ENCODE measurements at regions not wholly inside any gene's neighbourhood (a gene's known extent, or its start where the extent isn't known, plus 50 kb on each side); places are given as distances from the start of the nearest gene placed in this dataset.

DNA sequence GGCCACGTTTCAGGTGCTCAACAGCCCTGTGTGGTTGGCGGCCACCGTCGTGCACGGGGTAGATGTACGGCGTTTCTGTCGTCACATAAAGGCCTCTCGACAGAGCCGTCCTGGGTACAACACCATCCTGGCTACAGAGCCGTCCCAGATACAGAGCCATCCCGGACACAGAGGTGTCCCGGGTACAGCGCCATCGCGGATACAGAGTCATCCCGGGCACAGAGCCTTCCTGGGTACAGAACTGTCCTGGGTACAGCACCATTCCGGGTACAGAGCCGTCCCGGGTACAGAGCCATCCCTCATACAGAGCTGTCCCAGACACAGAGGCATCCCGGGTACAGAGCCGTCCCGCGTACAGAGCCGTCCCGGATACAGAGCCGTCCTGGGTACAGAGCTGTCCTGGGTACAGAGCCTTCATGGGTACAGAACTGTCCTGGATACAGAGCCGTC, 222.7 kb upstream of the SOX1 start:
- Histone ChIP-seq H3K9me3 (ENCODE audit: control insufficient read depth, insufficient read depth, low read length) (peaks cover 2% of the 10 kb centered on the region; the same call in 1 of the 2 replicates), H3K9ac (ENCODE audit: low read depth, low read length) (no peak overlapping the region), H3K4me1 (ENCODE audit: insufficient read depth, low read length) (peaks cover 20% of the 10 kb centered on the region), H3K36me3 (ENCODE audit: insufficient read depth, low read length) (no peaks in the 10 kb centered on the region; the same call in 1 of the 2 replicates)

DNA sequence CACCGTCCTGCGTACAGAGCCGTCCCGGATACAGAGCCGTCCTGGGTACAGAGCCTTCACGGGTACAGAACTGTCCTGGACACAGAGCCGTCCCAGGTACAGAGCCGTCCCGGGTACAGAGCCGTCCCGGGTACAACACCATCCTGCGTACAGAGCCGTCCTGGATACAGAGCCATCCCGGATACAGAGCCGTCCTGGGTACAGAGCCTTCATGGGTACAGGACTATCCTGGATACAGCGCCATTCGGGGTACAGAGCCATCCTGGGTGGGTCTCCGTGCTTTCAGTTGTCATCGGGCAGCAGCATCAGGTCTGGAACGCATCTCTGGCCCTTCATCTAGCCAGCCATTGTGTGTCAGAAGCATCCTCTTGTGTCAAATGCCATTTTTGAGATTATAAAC, 222.3 kb upstream of the SOX1 start:
- H3K9me3 ChIP-seq (ENCODE audit: control insufficient read depth, insufficient read depth, low read length), result peaks cover 2% of the 10 kb centered on the region; the same call in 1 of the 2 replicates
- H3K36me3 ChIP-seq (ENCODE audit: insufficient read depth, low read length), result no peaks in the 10 kb centered on the region; the same call in 1 of the 2 replicates
- H3K9ac ChIP-seq (ENCODE audit: low read depth, low read length), result no peak overlapping the region
- peaks cover 20% of the 10 kb centered on the region for H3K4me1 ChIP-seq (ENCODE audit: insufficient read depth, low read length)

DNA sequence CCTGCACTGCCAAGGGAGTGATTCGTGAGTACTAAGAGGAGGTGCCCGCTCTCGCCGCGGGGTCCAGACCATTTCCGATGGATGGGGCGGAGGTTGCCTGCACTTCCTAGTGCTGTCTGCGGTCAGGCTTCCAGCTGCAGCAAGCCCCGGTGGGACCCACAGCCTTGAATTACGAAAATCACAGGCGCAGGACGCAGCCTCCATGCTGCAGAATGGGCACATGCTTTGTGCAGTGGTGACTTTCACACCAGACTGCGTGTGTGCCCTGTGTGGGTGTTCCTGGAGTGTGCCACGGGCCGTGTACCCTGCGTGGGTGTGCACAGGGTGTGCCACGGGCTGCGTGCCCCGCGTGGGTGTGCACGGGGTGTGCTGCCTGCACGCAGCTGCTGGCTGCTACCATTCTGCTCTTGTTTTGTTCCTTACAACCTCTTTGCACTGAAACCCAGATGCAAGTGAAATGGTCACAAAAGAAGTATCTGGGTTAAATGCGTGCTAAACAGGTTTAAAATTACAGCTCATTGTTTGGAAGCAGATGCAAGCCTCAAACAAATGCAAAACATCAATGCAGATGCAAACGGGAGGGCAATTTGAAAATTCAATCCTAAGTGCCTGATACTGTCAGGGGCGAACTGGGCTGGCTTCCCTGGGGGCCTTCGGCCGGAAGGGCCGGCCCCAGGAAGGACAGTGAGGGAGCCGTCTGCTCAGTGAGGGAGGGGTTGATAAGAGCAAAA, 221.2 kb upstream of the SOX1 start:
- Histone ChIP-seq H3K9me3 (ENCODE audit: control insufficient read depth, insufficient read depth, low read length) (peaks cover 2% of the 10 kb centered on the region; the same call in 1 of the 2 replicates), H3K9ac (ENCODE audit: low read depth, low read length) (no peak overlapping the region), H3K4me1 (ENCODE audit: insufficient read depth, low read length) (peaks cover 28% of the 10 kb centered on the region), H3K36me3 (ENCODE audit: insufficient read depth, low read length) (no peaks in the 10 kb centered on the region; the same call in 1 of the 2 replicates)

DNA sequence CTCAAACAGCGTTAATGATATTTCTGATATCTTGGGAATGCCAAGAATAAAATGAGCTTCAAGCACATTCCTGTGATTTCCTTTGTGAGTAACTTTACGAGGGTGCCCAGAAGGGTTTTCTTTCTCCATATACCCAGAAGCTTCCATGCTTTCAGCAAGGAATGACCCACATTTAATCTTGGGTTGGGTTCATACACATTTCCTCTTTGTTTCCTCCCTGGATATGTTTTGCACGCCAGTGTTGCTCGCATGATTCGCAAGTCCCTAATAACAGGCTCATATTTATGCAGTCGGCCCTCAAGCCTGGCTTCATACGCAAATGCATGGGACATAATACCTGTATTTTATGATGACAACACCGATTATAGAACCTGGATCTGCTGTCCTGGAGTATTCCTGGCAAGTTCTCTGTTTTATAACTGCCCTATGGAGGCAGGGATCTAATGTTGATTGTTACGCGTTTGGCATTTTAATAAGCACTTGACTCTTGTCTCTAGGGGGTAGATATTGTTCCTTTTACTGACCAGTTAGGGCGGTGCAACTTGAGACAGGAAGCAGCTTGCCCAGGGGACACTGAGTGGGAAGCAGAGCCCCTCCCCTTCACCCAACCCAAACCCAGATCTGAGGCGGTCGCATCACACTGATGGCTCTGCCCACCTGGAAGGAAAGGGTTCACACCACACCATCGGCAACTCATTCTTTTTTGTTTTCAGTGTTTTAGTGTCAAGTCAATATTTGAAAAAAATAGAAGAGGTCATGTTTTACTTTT, 220.4 kb upstream of the SOX1 start:
- peak overlapping the region; percentile 8; the same call in 1 of the 2 replicates for H3K9ac ChIP-seq (ENCODE audit: low read depth, low read length)
- H3K36me3 ChIP-seq (ENCODE audit: insufficient read depth, low read length), result no peaks in the 10 kb centered on the region; the same call in 1 of the 2 replicates
- peaks cover 2% of the 10 kb centered on the region; the same call in 1 of the 2 replicates for H3K9me3 ChIP-seq (ENCODE audit: control insufficient read depth, insufficient read depth, low read length)
- peaks cover 33% of the 10 kb centered on the region for H3K4me1 ChIP-seq (ENCODE audit: insufficient read depth, low read length)

DNA sequence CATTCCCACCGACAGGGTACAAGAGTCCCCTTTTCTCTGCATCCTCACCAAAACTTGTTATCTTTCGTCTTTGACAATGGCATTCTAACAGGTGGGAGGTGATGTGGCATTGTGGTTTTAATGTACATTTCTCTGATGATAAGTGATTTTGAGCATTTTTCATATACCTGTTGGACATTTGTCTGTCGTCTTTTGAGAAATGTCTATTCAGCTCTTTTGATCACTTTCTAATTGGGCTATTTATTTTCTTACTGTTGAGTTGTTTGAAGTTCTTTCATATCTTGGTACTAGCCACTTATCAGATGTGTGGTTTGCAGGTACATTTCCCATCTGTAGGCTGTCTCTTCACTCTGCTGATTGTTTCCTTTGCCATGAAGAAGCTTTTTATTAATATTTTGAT, 219.0 kb upstream of the SOX1 start:
- H3K36me3 ChIP-seq (ENCODE audit: insufficient read depth, low read length), result no peaks in the 10 kb centered on the region; the same call in 1 of the 2 replicates
- peaks cover 33% of the 10 kb centered on the region for H3K4me1 ChIP-seq (ENCODE audit: insufficient read depth, low read length)
- no peak overlapping the region for H3K9ac ChIP-seq (ENCODE audit: low read depth, low read length)
- H3K9me3 ChIP-seq (ENCODE audit: control insufficient read depth, insufficient read depth, low read length), result peaks cover 2% of the 10 kb centered on the region; the same call in 1 of the 2 replicates

DNA sequence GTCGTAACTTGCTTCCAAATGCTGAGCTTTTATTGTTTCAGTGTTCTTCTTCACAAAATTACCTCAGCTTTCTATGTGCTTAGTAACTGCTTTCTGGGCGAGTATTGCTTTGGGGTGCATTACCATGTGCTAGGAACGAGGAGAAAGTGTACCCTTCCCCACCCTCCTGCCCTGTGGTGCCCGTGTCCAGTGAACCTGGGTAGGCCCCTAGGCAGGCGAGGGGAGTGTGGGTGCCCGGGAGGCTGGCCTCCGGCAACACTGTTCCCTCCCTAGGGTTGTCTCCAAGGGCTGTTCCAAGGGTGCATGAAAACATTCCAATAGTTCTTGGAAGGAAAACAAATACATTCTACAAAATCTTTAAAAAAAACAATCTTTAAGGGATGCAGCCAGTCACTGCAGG, 216.5 kb upstream of the SOX1 start:
- H3K4me1 ChIP-seq (ENCODE audit: insufficient read depth, low read length), result peaks cover 29% of the 10 kb centered on the region
- no peak overlapping the region for H3K9ac ChIP-seq (ENCODE audit: low read depth, low read length)
- H3K36me3 ChIP-seq (ENCODE audit: insufficient read depth, low read length), result no peaks in the 10 kb centered on the region; the same call in 1 of the 2 replicates
- H3K9me3 ChIP-seq (ENCODE audit: control insufficient read depth, insufficient read depth, low read length), result 0 out of 2 replicates have a peak, but pooled peaks cover 2% of the 10 kb centered on the region

DNA sequence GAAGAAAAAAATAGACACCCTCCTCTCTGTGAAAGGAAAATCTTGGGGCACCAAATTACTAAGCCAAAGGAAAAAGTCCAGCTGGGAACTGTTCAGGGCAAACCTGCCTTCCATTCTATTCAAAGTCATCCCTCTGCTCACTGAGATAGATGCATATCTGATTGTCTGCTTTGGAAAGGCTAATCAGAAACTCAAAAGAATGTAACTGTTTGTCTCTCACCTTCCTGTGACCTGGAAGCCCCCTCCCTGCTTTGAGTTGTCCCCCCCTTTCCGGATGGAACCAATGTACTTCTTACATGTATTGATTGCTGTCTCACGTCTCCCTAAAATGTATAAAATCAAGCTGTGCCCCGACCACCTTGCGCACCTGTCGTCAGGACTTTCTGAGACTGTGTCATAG, 216.0 kb upstream of the SOX1 start:
- Histone ChIP-seq H3K4me1 (ENCODE audit: insufficient read depth, low read length) (peaks cover 25% of the 10 kb centered on the region; the same call in 1 of the 2 replicates), H3K36me3 (ENCODE audit: insufficient read depth, low read length) (no peaks in the 10 kb centered on the region; the same call in 1 of the 2 replicates), H3K9ac (ENCODE audit: low read depth, low read length) (no peak overlapping the region), H3K9me3 (ENCODE audit: control insufficient read depth, insufficient read depth, low read length) (0 out of 2 replicates have a peak, but pooled peaks cover 2% of the 10 kb centered on the region)

DNA sequence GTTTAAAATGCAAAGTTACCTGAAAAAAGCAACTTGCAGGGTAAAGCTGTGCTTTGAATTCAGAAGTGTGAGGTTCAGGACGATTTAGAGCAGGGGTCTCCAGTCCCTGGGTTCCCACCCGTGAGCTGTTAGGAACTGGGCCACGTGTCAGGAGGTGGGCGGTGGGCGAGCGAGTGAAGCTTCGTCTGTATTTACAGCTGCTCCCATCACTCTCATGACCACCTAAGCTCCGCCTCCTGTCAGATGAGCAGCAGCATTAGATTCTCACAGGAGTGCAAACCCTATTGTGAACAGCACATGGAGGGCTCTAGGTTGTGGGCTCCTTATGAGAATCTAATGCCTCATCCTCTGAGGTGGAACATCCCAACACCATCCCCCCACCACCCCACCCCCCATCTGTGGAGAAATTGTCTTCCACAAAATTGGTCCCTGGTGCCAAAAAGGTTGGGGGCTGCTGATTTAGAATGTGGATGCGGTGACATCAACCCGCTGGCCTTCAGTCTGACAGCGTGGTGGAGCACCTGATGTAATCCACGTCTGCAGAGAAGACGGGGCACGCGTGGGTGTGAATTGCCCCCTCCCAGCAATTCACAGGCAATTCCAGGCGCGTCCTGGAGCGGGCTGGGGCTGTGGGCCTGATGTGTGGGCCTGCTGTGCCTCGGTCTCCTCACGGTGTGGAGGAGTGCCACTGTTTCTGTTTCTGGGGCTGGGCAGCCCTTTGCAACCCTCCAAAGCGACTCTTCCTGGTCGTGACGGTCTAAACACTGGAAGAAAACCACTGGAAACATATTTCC, 214.0 kb upstream of the SOX1 start:
- Histone ChIP-seq H3K9me3 (ENCODE audit: control insufficient read depth, insufficient read depth, low read length) (0 out of 2 replicates have a peak, but pooled peaks cover 2% of the 10 kb centered on the region), H3K36me3 (ENCODE audit: insufficient read depth, low read length) (no peaks in the 10 kb centered on the region), H3K9ac (ENCODE audit: low read depth, low read length) (no peak overlapping the region), H3K4me1 (ENCODE audit: insufficient read depth, low read length) (peaks cover 13% of the 10 kb centered on the region; the same call in 1 of the 2 replicates)

DNA sequence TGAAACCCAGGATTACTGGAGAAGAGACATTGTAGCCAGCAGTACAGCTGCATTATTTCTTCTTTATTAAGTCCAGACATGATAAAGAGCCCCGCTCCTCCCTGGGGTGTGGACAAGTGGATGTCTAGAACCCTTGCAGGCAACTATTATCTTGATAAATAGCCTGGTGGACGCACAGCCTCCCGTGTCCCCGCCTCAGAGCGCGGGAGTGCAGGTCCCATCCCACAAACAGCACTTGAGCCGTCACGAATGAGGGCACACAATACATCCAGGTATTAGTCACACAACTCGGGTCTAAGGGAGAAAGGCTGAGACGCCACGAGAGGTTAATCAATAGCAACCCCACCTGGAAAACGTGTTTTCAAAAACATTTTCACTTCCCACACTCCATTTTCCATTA, 213.2 kb upstream of the SOX1 start:
- Histone ChIP-seq H3K9me3 (ENCODE audit: control insufficient read depth, insufficient read depth, low read length) (no peaks in the 10 kb centered on the region), H3K36me3 (ENCODE audit: insufficient read depth, low read length) (no peaks in the 10 kb centered on the region), H3K9ac (ENCODE audit: low read depth, low read length) (no peak overlapping the region), H3K4me1 (ENCODE audit: insufficient read depth, low read length) (peaks cover 13% of the 10 kb centered on the region; the same call in 1 of the 2 replicates)

DNA sequence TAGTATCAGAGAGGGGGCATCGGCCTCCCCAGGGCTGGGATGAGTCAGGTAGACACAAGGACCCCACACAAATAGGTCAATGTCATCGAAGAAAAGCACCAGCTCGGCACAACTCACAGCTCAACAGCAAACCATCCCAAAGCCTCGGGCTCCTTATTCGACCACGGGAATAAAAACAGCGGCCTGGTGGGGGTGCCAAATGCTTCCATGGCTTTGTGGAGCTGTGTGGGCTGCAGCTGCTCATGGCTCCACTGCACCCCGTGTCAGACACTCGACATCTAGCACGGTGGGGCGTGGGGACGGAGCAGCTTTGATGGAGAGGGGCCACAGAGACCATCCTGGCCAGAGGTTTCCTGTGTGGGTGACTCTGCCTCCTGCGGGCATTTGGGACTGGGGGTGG, 212.5 kb upstream of the SOX1 start:
- Histone ChIP-seq H3K9ac (ENCODE audit: low read depth, low read length) (no peak overlapping the region), H3K9me3 (ENCODE audit: control insufficient read depth, insufficient read depth, low read length) (no peaks in the 10 kb centered on the region), H3K4me1 (ENCODE audit: insufficient read depth, low read length) (peaks cover 13% of the 10 kb centered on the region; the same call in 1 of the 2 replicates)

DNA sequence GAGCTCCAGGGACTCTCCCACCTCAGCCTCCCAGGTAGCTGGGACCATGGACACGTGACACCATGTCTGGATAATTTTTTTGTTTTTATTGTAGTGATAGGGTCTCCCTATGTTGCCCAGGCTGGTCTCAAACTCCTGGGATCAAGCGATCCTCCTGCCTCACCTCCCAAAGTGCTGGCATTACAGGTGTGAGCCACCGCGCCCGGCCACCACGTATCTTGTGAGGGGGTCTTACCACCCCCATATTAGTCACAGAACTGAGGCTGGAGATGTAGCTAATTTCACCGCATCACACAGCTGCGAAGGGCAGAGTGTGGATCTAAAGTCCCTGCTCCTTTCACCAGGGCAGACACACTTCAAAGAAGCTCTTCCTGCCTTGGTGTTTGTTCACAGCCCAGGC, 211.8 kb upstream of the SOX1 start:
- Histone ChIP-seq H3K4me1 (ENCODE audit: insufficient read depth, low read length) (peaks cover 11% of the 10 kb centered on the region; the same call in 1 of the 2 replicates), H3K9ac (ENCODE audit: low read depth, low read length) (no peak overlapping the region), H3K9me3 (ENCODE audit: control insufficient read depth, insufficient read depth, low read length) (no peaks in the 10 kb centered on the region), H3K36me3 (ENCODE audit: insufficient read depth, low read length) (no peaks in the 10 kb centered on the region)

More for the DNA sequence above, 212.5 kb upstream of the SOX1 start:
- no peaks in the 10 kb centered on the region for H3K36me3 ChIP-seq (ENCODE audit: insufficient read depth, low read length)

DNA sequence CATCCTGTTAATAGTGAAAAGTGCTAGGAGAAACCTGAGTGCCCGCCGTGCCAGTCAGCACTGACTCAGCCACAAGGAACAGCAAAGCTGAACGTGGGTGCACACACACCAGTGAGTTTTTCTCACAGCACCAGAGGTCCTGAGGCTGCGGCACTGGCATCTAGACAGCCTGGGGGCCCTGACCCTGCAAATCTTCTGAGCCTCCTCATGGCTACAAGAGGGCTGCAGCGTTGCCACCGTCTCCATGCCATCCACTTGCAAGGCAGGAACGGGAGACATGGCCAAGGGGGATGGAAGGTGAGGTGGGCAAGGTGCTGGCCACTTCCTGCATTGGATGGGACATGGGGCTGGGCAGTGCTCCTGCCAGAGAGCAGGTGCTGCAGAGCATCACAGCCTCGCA, 211.2 kb upstream of the SOX1 start:
- no peak overlapping the region for H3K9ac ChIP-seq (ENCODE audit: low read depth, low read length)
- H3K9me3 ChIP-seq (ENCODE audit: control insufficient read depth, insufficient read depth, low read length), result no peaks in the 10 kb centered on the region
- H3K36me3 ChIP-seq (ENCODE audit: insufficient read depth, low read length), result no peaks in the 10 kb centered on the region
- peaks cover 5% of the 10 kb centered on the region; the same call in 1 of the 2 replicates for H3K4me1 ChIP-seq (ENCODE audit: insufficient read depth, low read length)

DNA sequence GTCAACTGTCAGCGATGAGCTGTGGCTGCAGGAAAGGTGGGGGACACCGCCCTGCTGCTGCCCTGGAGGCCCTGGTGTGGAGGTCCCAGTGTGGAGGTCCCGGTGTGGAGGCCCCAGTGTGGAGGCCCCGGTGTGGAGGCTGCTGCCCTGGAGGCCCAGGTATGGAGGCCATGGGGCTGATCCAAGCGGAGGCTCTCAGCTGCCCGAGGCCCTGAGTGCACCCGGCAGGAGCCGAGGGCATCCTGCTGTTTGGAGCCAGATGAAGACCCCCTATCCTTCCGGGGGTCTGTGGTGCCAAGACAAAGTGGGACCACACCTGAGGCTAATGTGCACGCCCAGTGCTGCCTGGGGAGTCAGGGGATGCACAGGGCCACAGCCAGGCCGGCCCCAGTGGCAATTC, 210.4 kb upstream of the SOX1 start:
- Histone ChIP-seq H3K4me1 (ENCODE audit: insufficient read depth, low read length) (no peaks in the 10 kb centered on the region), H3K9ac (ENCODE audit: low read depth, low read length) (no peak overlapping the region), H3K36me3 (ENCODE audit: insufficient read depth, low read length) (no peaks in the 10 kb centered on the region), H3K9me3 (ENCODE audit: control insufficient read depth, insufficient read depth, low read length) (no peaks in the 10 kb centered on the region)

DNA sequence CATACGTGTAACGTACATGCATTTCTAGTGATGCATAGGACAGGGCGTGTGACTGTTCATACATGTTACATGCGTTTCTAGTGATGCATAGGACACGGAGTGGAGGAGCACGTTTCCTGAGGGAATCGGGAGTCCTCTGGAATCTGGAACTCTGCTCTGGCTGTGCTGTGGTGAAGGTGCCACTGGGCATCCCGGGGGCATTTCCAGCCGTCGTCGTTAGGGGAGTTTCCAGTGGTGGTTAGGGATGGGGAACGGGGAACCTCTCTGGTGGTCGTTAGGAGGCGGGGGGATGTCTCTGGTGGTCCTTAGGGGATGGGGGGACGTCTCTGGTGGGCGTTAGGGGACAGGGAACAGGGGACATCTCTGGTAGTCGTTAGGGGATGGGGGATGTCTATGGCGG, 209.6 kb upstream of the SOX1 start:
- no peaks in the 10 kb centered on the region for H3K4me1 ChIP-seq (ENCODE audit: insufficient read depth, low read length)
- H3K36me3 ChIP-seq (ENCODE audit: insufficient read depth, low read length), result no peaks in the 10 kb centered on the region

More for the DNA sequence above, 209.6 kb upstream of the SOX1 start:
- H3K9ac ChIP-seq (ENCODE audit: low read depth, low read length), result no peak overlapping the region
- no peaks in the 10 kb centered on the region for H3K9me3 ChIP-seq (ENCODE audit: control insufficient read depth, insufficient read depth, low read length)
